OCI-LY1 (cell line): ENCODE measurements at regions not wholly inside any gene's neighbourhood (a gene's known extent, or its start where the extent isn't known, plus 50 kb on each side); places are given as distances from the start of the nearest gene placed in this dataset.

Experiments used
- CTCF ChIP-seq: fragments of 200-600 bp; sonication (generic), shearing (Covaris generic); IDR thresholded peaks from 2 replicates; pipeline ENCODE4 v1.5.1; 2017; ENCODE audit warnings: mild to moderate bottlenecking, antibody characterized with exemption, low read length, moderate library complexity, mixed read lengths
- EZH2 ChIP-seq: fragments of 200-600 bp; sonication (generic), shearing (Covaris generic); IDR thresholded peaks from 2 replicates; pipeline ENCODE4 v1.8.0; 2017; ENCODE audit warnings: borderline replicate concordance, mixed run types, mild to moderate bottlenecking, antibody characterized with exemption, low read length, moderate library complexity, mixed read lengths

DNA sequence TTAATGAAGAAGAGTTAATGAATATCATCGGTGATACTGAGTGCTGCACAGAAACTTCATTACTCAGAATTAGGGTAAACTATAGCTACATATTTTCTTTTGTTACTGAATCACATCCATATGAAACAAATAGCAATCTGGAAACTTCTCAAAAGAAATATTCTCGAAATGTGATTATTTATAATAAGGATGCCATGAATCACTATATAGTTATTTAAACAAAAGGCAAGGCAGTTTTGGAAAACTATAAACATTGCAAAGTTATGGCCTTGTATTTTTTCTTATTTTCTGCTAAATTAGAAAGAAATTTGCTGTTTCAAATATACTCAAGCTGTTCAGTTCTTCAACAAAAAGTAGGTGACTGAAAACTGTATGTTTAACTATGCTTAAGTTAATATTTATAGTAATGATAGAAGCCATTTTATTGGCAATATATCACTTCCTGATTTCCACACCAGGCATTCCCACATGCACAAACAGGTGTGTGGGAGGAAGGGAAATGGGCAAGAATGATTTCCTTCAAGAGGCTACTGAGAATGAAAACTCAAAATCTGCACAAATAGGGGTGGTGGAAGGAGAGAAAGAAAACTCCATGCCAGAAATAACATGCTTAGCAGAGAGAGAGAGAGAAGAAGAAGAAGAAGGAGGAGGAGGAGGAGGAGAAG lies 74.5 kb upstream of the FRY start:
- no peak for TF ChIP-seq CTCF
- no peak for TF ChIP-seq EZH2
